Endodermal cell (in vitro differentiated cells): ENCODE measurements at regions not wholly inside any gene's neighbourhood (a gene's known extent, or its start where the extent isn't known, plus 50 kb on each side); places are given as distances from the start of the nearest gene placed in this dataset.

ENCODE experiments used
- DNase-seq: peaks from one replicate; pipeline ENCODE4 v3.0.0-alpha.2; 2017
- H3K27ac ChIP-seq: 2 replicates; pipeline ENCODE4 v1.5.1; 2013; ENCODE audit warnings: mild to moderate bottlenecking, low read depth, low read length, moderate library complexity
- H3K27me3 ChIP-seq: 2 replicates; pipeline ENCODE4 v1.6.1; 2013; ENCODE audit warnings: mild to moderate bottlenecking, low read length, moderate library complexity; ENCODE audit not compliant: insufficient read depth, control insufficient read depth, poor library complexity, severe bottlenecking
- H3K36me3 ChIP-seq: 2 replicates; pipeline ENCODE4 v1.7.0; 2013; ENCODE audit warnings: mild to moderate bottlenecking, low read length, moderate library complexity; ENCODE audit not compliant: control insufficient read depth, insufficient read depth
- H3K4me1 ChIP-seq: one replicate; pipeline ENCODE4 v1.7.0; 2013; ENCODE audit warnings: low read length; ENCODE audit not compliant: control insufficient read depth, insufficient read depth
- H3K4me3 ChIP-seq: 2 replicates; pipeline ENCODE4 v1.5.1; 2013; ENCODE audit warnings: mild to moderate bottlenecking, low read length, moderate library complexity
- H3K9ac ChIP-seq: 2 replicates; pipeline ENCODE4 v1.6.1; 2013; ENCODE audit warnings: mild to moderate bottlenecking, low read length, moderate library complexity; ENCODE audit not compliant: poor library complexity, severe bottlenecking; ENCODE audit errors: extremely low read depth
- H3K9me3 ChIP-seq: 2 replicates; pipeline ENCODE4 v1.6.1; 2013; ENCODE audit warnings: mild to moderate bottlenecking, low read length, moderate library complexity; ENCODE audit not compliant: control insufficient read depth
- H3K27ac Mint-ChIP-seq: 2 replicates; pipeline ENCODE4 v1.8.0; 2020; ENCODE audit warnings: mixed read lengths
- H3K27me3 Mint-ChIP-seq: 2 replicates; pipeline ENCODE4 v1.8.0; 2021; ENCODE audit warnings: mild to moderate bottlenecking, mixed read lengths; ENCODE audit not compliant: insufficient read depth
- H3K36me3 Mint-ChIP-seq: 2 replicates; pipeline ENCODE4 v1.8.0; 2020; ENCODE audit warnings: low read depth, mixed read lengths
- H3K4me1 Mint-ChIP-seq: 2 replicates; pipeline ENCODE4 v1.8.0; 2020; ENCODE audit warnings: mixed read lengths
- H3K4me3 Mint-ChIP-seq: 2 replicates; pipeline ENCODE4 v1.8.0; 2020; ENCODE audit warnings: mild to moderate bottlenecking, moderate library complexity, mixed read lengths
- H3K9me3 Mint-ChIP-seq: 2 replicates; pipeline ENCODE4 v1.8.0; 2020; ENCODE audit warnings: mild to moderate bottlenecking, mixed read lengths
- WGBS, 2 experiments: methylation state at CpG; one replicate each; pipeline versions ENCODE4 v1.1.5 to v1.1.7; 2013; ENCODE audit warnings: missing lambda C conversion rate in 2 of 2, mixed read lengths in 1 of 2; ENCODE audit not compliant: insufficient coverage in 1 of 2, insufficient read length in 1 of 2; 5-methylcytosine and 5-hydroxymethylcytosine counted together
- TF ChIP-seq, protein P1 (sequence below): fragments of 200-600 bp; sonication (generic); conservative IDR thresholded peaks from 2 replicates; pipeline ENCODE4 v1.5.0; 2021; ENCODE audit warnings: antibody characterized with exemption, mild to moderate bottlenecking

DNA sequence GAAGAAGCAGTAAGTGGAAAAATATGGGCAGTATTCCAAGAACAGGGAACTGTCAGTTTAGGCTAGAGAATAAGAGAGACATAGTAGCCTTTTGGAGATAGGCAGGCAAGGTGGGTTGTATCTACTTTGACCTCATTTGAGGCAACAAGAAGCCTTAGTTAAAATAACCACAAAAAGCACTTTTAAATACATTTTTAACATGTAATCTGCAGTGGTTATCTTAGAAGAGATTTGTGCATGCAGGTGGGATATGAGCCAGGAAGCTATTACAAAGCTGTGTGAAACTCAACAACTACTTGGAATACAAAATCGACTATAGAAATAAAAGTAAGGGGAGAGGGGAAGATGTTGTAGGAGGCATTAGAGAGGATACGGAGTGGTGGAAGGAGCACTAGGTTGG lies 143.7 kb upstream of the MCHR2 start:
- no peak for DNase-seq
- H3K27me3 ChIP-seq, result no peaks in the 10 kb centered on the region
- no peaks in the 10 kb centered on the region for H3K4me1 ChIP-seq
- no peaks in the 10 kb centered on the region for H3K9me3 Mint-ChIP-seq
- H3K36me3 Mint-ChIP-seq, result no peaks in the 10 kb centered on the region
- H3K9ac ChIP-seq, result no peak overlapping the region
- H3K27me3 Mint-ChIP-seq, result no peaks in the 10 kb centered on the region
- H3K27ac ChIP-seq, result no peak overlapping the region
- H3K4me3 Mint-ChIP-seq, result no peak overlapping the region
- no peaks in the 10 kb centered on the region for H3K36me3 ChIP-seq
- no peaks in the 10 kb centered on the region for H3K4me1 Mint-ChIP-seq
- H3K27ac Mint-ChIP-seq, result no peak overlapping the region
- WGBS, 2 experiments, result 88 to 90% methylated on average over 2 of the region's 2 CpGs
- no peaks in the 10 kb centered on the region for H3K9me3 ChIP-seq
- no peak overlapping the region for H3K4me3 ChIP-seq
- TF ChIP-seq, protein P1, sequence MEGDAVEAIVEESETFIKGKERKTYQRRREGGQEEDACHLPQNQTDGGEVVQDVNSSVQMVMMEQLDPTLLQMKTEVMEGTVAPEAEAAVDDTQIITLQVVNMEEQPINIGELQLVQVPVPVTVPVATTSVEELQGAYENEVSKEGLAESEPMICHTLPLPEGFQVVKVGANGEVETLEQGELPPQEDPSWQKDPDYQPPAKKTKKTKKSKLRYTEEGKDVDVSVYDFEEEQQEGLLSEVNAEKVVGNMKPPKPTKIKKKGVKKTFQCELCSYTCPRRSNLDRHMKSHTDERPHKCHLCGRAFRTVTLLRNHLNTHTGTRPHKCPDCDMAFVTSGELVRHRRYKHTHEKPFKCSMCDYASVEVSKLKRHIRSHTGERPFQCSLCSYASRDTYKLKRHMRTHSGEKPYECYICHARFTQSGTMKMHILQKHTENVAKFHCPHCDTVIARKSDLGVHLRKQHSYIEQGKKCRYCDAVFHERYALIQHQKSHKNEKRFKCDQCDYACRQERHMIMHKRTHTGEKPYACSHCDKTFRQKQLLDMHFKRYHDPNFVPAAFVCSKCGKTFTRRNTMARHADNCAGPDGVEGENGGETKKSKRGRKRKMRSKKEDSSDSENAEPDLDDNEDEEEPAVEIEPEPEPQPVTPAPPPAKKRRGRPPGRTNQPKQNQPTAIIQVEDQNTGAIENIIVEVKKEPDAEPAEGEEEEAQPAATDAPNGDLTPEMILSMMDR, result no peak

DNA sequence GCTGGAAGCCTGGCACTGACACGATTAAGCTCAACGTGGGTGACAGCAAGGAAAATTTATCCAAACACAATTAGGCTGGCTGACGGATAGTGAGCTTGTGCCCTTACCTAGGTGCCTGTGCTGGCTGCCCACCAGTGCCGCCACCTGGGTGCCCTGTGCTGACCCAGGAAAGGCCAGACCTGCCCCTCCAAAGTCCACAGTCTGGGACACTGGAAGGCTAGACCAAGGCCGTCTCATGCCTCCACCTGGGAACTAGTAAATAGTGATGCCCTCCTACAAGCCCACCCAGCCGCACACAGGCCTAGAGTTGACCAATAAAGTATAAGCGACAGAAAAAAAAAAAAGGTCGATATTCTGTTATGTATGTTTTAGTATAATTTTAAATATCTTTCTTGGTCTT lies 142.6 kb upstream of the MCHR2 start:
- no peaks in the 10 kb centered on the region for H3K36me3 Mint-ChIP-seq
- Histone ChIP-seq H3K4me1 (no peaks in the 10 kb centered on the region), H3K9ac (no peak overlapping the region), H3K9me3 (no peaks in the 10 kb centered on the region), H3K27ac (no peak overlapping the region), H3K27me3 (no peaks in the 10 kb centered on the region), H3K4me3 (no peak overlapping the region), H3K36me3 (no peaks in the 10 kb centered on the region)
- no peak overlapping the region for H3K27ac Mint-ChIP-seq
- TF ChIP-seq, protein P1, result no peak
- DNase-seq, result no peak
- H3K4me3 Mint-ChIP-seq, result no peak overlapping the region
- H3K4me1 Mint-ChIP-seq, result no peaks in the 10 kb centered on the region
- WGBS, 2 experiments, result 94 to 95% methylated on average over 5 to 8 of the region's 8 CpGs
- no peaks in the 10 kb centered on the region for H3K27me3 Mint-ChIP-seq
- no peaks in the 10 kb centered on the region for H3K9me3 Mint-ChIP-seq

DNA sequence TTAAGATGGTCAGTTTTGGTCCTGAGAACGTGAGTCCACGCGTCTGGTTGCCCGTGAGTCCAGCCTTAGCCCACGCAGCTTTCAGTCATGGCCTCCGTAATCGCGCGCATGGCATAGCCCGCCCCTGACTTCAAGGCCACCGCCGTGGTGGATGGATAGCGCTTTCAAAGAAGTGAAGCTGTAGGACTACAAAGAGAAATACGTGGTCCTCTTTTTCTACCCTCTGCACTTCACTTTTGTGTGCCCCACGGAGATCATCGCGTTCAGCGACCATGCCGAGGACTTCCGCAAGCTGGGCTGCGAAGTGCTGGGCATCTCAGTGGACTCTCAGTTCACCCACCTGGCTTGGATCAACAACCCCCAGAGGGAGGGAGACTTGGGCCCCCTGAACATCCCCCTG lies 142.0 kb upstream of the MCHR2 start:
- no peak overlapping the region for H3K4me3 Mint-ChIP-seq
- H3K27ac ChIP-seq, result no peak overlapping the region
- H3K9me3 Mint-ChIP-seq, result no peaks in the 10 kb centered on the region

More for the DNA sequence above, 142.0 kb upstream of the MCHR2 start:
- Histone ChIP-seq H3K4me3 (no peak overlapping the region), H3K27me3 (no peaks in the 10 kb centered on the region), H3K4me1 (no peaks in the 10 kb centered on the region), H3K9ac (no peak overlapping the region), H3K36me3 (no peaks in the 10 kb centered on the region), H3K9me3 (no peaks in the 10 kb centered on the region)
- Mint-ChIP-seq H3K27me3 (no peaks in the 10 kb centered on the region), H3K36me3 (no peaks in the 10 kb centered on the region), H3K4me1 (no peaks in the 10 kb centered on the region), H3K27ac (no peak overlapping the region)
- 95 to 97% methylated on average over 12 to 21 of the region's 21 CpGs for WGBS, 2 experiments
- TF ChIP-seq, protein P1, result no peak
- no peak for DNase-seq
